ENCODE measurements at regions not wholly inside any gene's neighbourhood (a gene's known extent, or its start where the extent isn't known, plus 50 kb on each side); places are given as distances from the start of the nearest gene placed in this dataset.
"Not testable (repeated sequence)": the region's sequence is repeated elsewhere in the genome, so short reads cannot be mapped to it uniquely, and the experiment has no call there.

GRCh38 chr5:96322217-96322616 lies 110.8 kb downstream of the PCSK1 start:
- no peak for TF ChIP-seq CTCF (IDR thresholded peaks at IDR 0.05; ENCODE audit: control extremely low read depth, extremely low read depth, low read depth, missing control alignments)
- POLR2A ChIA-PET, result no interaction called here
- DNase-seq (ENCODE audit: extremely low spot score), result no peak
- CTCF ChIA-PET, result interaction anchor here (1.2 to 4.5 kb wide), 5 partner anchors 8 to 211 kb away, joined by 3 to 39 read pairs (median 6); no protein-coding TSS in a partner anchor

- no peak for DNase-seq (ENCODE audit: extremely low spot score)
- ChIA-PET POLR2A (no interaction called here), CTCF (interaction anchor here (1.2 to 5.5 kb wide), 4 partner anchors 9 to 15 kb away, joined by 3 to 39 read pairs (median 20); no protein-coding TSS in a partner anchor)
- no peak for TF ChIP-seq CTCF (IDR thresholded peaks at IDR 0.05; ENCODE audit: control extremely low read depth, extremely low read depth, low read depth, missing control alignments)
These were observed 111.7 kb downstream of the PCSK1 start for GRCh38 chr5:96321345-96321744.

- no peak for DNase-seq (ENCODE audit: extremely low spot score)
- no peak for TF ChIP-seq CTCF (IDR thresholded peaks at IDR 0.05; ENCODE audit: control extremely low read depth, extremely low read depth, low read depth, missing control alignments)
- CTCF ChIA-PET, result interaction anchor here (2.3 to 5.5 kb wide), 2 partner anchors 10 to 16 kb away, joined by 7 to 33 read pairs; no protein-coding TSS in a partner anchor
- POLR2A ChIA-PET, result no interaction called here
These were observed 112.3 kb downstream of the PCSK1 start for GRCh38 chr5:96320797-96321196.

GRCh38 chr5:96319981-96320739 lies 112.9 kb downstream of the PCSK1 start:
- POLR2A ChIA-PET; DNase-seq (ENCODE audit: extremely low spot score): not testable (repeated sequence)
- CTCF ChIA-PET, result interaction anchor here (2.3 to 5.5 kb wide), 2 partner anchors 10 to 16 kb away, joined by 7 to 33 read pairs; no protein-coding TSS in a partner anchor

GRCh38 chr5:96318569-96319110 lies 114.4 kb downstream of the PCSK1 start:
- no peak for TF ChIP-seq CTCF (IDR thresholded peaks at IDR 0.05; ENCODE audit: control extremely low read depth, extremely low read depth, low read depth, missing control alignments)

GRCh38 chr5:96317945-96318344 lies 115.1 kb downstream of the PCSK1 start:
- ChIA-PET POLR2A (interaction anchor here (0.7 kb wide), 1 partner anchor 227 kb away, joined by 6 read pairs; no protein-coding TSS in a partner anchor), CTCF (interaction anchor here (0.7 to 5.5 kb wide), 5 partner anchors 18 to 284 kb away, joined by 3 to 33 read pairs (median 3); no protein-coding TSS in a partner anchor)
- TF ChIP-seq CTCF (IDR thresholded peaks at IDR 0.05; ENCODE audit: control extremely low read depth, extremely low read depth, low read depth, missing control alignments), result no peak
- DNase-seq (ENCODE audit: extremely low spot score), result no peak

More at GRCh38 chr5:96318569-96319110, 114.4 kb downstream of the PCSK1 start:
- POLR2A ChIA-PET, result no interaction called here
- CTCF ChIA-PET, result interaction anchor here (0.7 to 5.5 kb wide), 3 partner anchors 18 to 26 kb away, joined by 3 to 33 read pairs (median 3); no protein-coding TSS in a partner anchor
- no peak for DNase-seq (ENCODE audit: extremely low spot score)

- ChIA-PET CTCF (interaction anchor here (1.4 to 5.5 kb wide), 2 partner anchors 20 to 170 kb away, joined by 3 to 33 read pairs; no protein-coding TSS in a partner anchor), POLR2A (no interaction called here)
- no peak for TF ChIP-seq CTCF (IDR thresholded peaks at IDR 0.05; ENCODE audit: control extremely low read depth, extremely low read depth, low read depth, missing control alignments)
- DNase-seq (ENCODE audit: extremely low spot score), result no peak
These were observed 116.6 kb downstream of the PCSK1 start for GRCh38 chr5:96316487-96316886.
